H1 (cell line): ENCODE measurements at regions not wholly inside any gene's neighbourhood (a gene's known extent, or its start where the extent isn't known, plus 50 kb on each side); places are given as distances from the start of the nearest gene placed in this dataset.

Source experiments
- CTCF ChIA-PET: fragments of 300-600 bp; sonication (Branson Sonifier 250); formaldehyde crosslinking; loops from one replicate; lab custom pipeline; 2021; ENCODE audit not compliant: partially characterized antibody; lab: Charles Lee
- POLR2A ChIA-PET: fragments of 300-600 bp; sonication (Branson Sonifier 250); formaldehyde crosslinking; loops from one replicate; lab custom pipeline; 2021; ENCODE audit warnings: inconsistent platforms; ENCODE audit not compliant: partially characterized antibody; lab: Charles Lee
- DNase-seq, 2 experiments: peaks; one replicate each; pipeline versions ENCODE4 v3.0.0 to v3.0.0-alpha.2; 2010 to 2022; ENCODE audit warnings: low spot score in 2 of 2, low read depth in 1 of 2, mixed read lengths in 1 of 2
- FAIRE-seq: peaks from 2 replicates; lab custom pipeline; 2011; peaks lifted over from hg19 to GRCh38; lab: Jason Lieb, UNC
- H2AFZ ChIP-seq: 2 replicates; pipeline ENCODE4 v1.8.1; 2012; ENCODE audit warnings: low read length, inconsistent platforms
- H2AK5ac ChIP-seq: 2 replicates; pipeline ENCODE4 v1.6.1; 2013; ENCODE audit warnings: low read depth, low read length
- H2BK120ac ChIP-seq: replicated peaks from 2 replicates; pipeline ENCODE3; 2013; ENCODE audit warnings: low read depth, low read length, inconsistent platforms
- H2BK12ac ChIP-seq: 2 replicates; pipeline ENCODE4 v1.6.1; 2013; ENCODE audit warnings: low read depth, low read length
- H2BK15ac ChIP-seq: 2 replicates; pipeline ENCODE4 v1.6.1; 2013; ENCODE audit warnings: low read length
- H2BK20ac ChIP-seq: 2 replicates; pipeline ENCODE4 v1.6.1; 2013; ENCODE audit warnings: low read length
- H2BK5ac ChIP-seq: 2 replicates; pipeline ENCODE4 v1.6.1; 2013; ENCODE audit warnings: low read depth, low read length
- H3K14ac ChIP-seq: 2 replicates; pipeline ENCODE4 v1.6.1; 2013; ENCODE audit warnings: inconsistent platforms; ENCODE audit not compliant: insufficient read length
- H3K18ac ChIP-seq: 2 replicates; pipeline ENCODE4 v1.6.1; 2013; ENCODE audit warnings: low read length; ENCODE audit errors: extremely low read depth
- H3K23ac ChIP-seq: 2 replicates; pipeline ENCODE4 v1.6.1; 2013; ENCODE audit warnings: inconsistent platforms; ENCODE audit not compliant: insufficient read length
- H3K23me2 ChIP-seq: 2 replicates; pipeline ENCODE4 v1.6.1; 2013; ENCODE audit warnings: low read depth, low read length
- H3K27ac ChIP-seq: 2 replicates; pipeline ENCODE4 v1.6.1; 2011; ENCODE audit warnings: low read depth, low read length, inconsistent platforms
- H3K27me3 ChIP-seq, 4 experiments: replicated peaks in 1 of 4; 1 replicate in 1 of 4; 2 replicates in 3 of 4; pipeline versions ENCODE4 v1.6.1 to v1.8.1; 2011 to 2013; ENCODE audit warnings: low read length in 3 of 4, mild to moderate bottlenecking in 3 of 4, inconsistent platforms in 2 of 4, mixed read lengths in 2 of 4, moderate library complexity in 1 of 4; ENCODE audit not compliant: control insufficient read depth in 3 of 4, insufficient read depth in 3 of 4; ENCODE audit errors: extremely low read depth in 1 of 4
- H3K36me3 ChIP-seq, 4 experiments: 2 replicates each; pipeline versions ENCODE4 v1.6.1 to v1.8.1; 2011 to 2013; ENCODE audit warnings: mild to moderate bottlenecking in 4 of 4, low read length in 3 of 4, moderate library complexity in 2 of 4, control low read depth in 1 of 4, inconsistent platforms in 1 of 4; ENCODE audit not compliant: insufficient read depth in 4 of 4, control insufficient read depth in 2 of 4
- H3K4ac ChIP-seq: replicated peaks from 2 replicates; pipeline ENCODE3; 2013; ENCODE audit warnings: low read length, low read depth, mixed read lengths, inconsistent platforms; ENCODE audit not compliant: insufficient read length
- H3K4me1 ChIP-seq, 4 experiments: replicated peaks in 1 of 4; 1 replicate in 1 of 4; 2 replicates in 3 of 4; pipeline versions ENCODE4 v1.6.1 to v1.8.1; 2011 to 2013; ENCODE audit warnings: low read length in 3 of 4, inconsistent platforms in 2 of 4, mixed read lengths in 1 of 4; ENCODE audit not compliant: insufficient read depth in 4 of 4, control insufficient read depth in 3 of 4
- H3K4me2 ChIP-seq, 2 experiments: 2 replicates each; pipeline versions ENCODE4 v1.6.1 to v1.8.1; 2011 to 2013; ENCODE audit warnings: low read depth in 2 of 2, low read length in 2 of 2, control low read depth in 1 of 2, inconsistent platforms in 1 of 2, mild to moderate bottlenecking in 1 of 2; ENCODE audit not compliant: insufficient read depth in 1 of 2
- H3K4me3 ChIP-seq, 4 experiments: fragments of 200-600, 300-600 bp in 1 of 4; sonication (generic), shearing (Covaris generic), sonication (Bioruptor Twin) in 1 of 4; 2 replicates each; pipeline versions ENCODE4 v1.5.1 to v1.8.1; 2011 to 2016; ENCODE audit warnings: low read length in 4 of 4, low read depth in 3 of 4, control low read depth in 2 of 4, inconsistent platforms in 2 of 4, mild to moderate bottlenecking in 2 of 4, mixed read lengths in 1 of 4, moderate library complexity in 1 of 4; ENCODE audit not compliant: insufficient read depth in 2 of 4; ENCODE audit errors: extremely low read depth in 1 of 4
- H3K56ac ChIP-seq: replicated peaks from 2 replicates; pipeline ENCODE3; 2013; ENCODE audit warnings: low read depth, mild to moderate bottlenecking, mixed read lengths, low read length, inconsistent platforms; ENCODE audit not compliant: insufficient read length
- H3K79me1 ChIP-seq: 2 replicates; pipeline ENCODE4 v1.6.1; 2013; ENCODE audit warnings: low read depth, low read length, control low read depth
- H3K79me2 ChIP-seq, 2 experiments: 2 replicates each; pipeline versions ENCODE4 v1.6.1 to v1.8.1; 2012 to 2013; ENCODE audit warnings: low read length in 2 of 2, mild to moderate bottlenecking in 2 of 2, inconsistent platforms in 1 of 2; ENCODE audit not compliant: insufficient read depth in 2 of 2, control insufficient read depth in 1 of 2
- H3K9ac ChIP-seq, 4 experiments: replicated peaks in 1 of 4; 1 replicate in 1 of 4; 2 replicates in 3 of 4; pipeline versions ENCODE4 v1.6.1 to v1.8.1; 2011 to 2013; ENCODE audit warnings: low read depth in 3 of 4, low read length in 3 of 4, control low read depth in 2 of 4, mild to moderate bottlenecking in 2 of 4, moderate library complexity in 2 of 4, inconsistent platforms in 1 of 4; ENCODE audit errors: extremely low read depth in 1 of 4
- H3K9me3 ChIP-seq, 2 experiments: 2 replicates each; pipeline versions ENCODE4 v1.6.1 to v1.8.1; 2012 to 2013; ENCODE audit warnings: mild to moderate bottlenecking in 2 of 2, moderate library complexity in 2 of 2, control low read depth in 1 of 2, inconsistent platforms in 1 of 2, low read depth in 1 of 2, low read length in 1 of 2, mixed read lengths in 1 of 2; ENCODE audit not compliant: insufficient read depth in 2 of 2
- H4K20me1 ChIP-seq, 2 experiments: replicated peaks in 1 of 2; 2 replicates each; pipeline versions ENCODE3 to v1.8.1; 2011 to 2013; ENCODE audit warnings: inconsistent platforms in 2 of 2, low read length in 2 of 2, mild to moderate bottlenecking in 1 of 2; ENCODE audit not compliant: insufficient read depth in 2 of 2, control insufficient read depth in 1 of 2
- H4K5ac ChIP-seq: 2 replicates; pipeline ENCODE4 v1.6.1; 2013; ENCODE audit warnings: low read length, low read depth, mixed read lengths, inconsistent platforms; ENCODE audit not compliant: insufficient read length
- H4K8ac ChIP-seq: 2 replicates; pipeline ENCODE4 v1.8.0; 2013; ENCODE audit warnings: mild to moderate bottlenecking, moderate library complexity, low read length, inconsistent platforms; ENCODE audit not compliant: insufficient read depth; ENCODE audit errors: extremely low read depth
- H4K91ac ChIP-seq: replicated peaks from 2 replicates; pipeline ENCODE3; 2013; ENCODE audit warnings: low read length, mixed read lengths, inconsistent platforms; ENCODE audit not compliant: insufficient read length
- CEBPB ChIP-seq: IDR thresholded peaks from 2 replicates; pipeline ENCODE4 v1.6.1; 2012; ENCODE audit warnings: low read depth, low read length
- EP300 ChIP-seq, 2 experiments: IDR thresholded peaks; 1 replicate in 1 of 2; 2 replicates in 1 of 2; pipeline ENCODE4 v1.6.1; 2011 to 2012; ENCODE audit warnings: low read depth in 2 of 2, low read length in 2 of 2, mild to moderate bottlenecking in 2 of 2, borderline replicate concordance in 1 of 2, inconsistent platforms in 1 of 2, moderate library complexity in 1 of 2
- JUN ChIP-seq: IDR thresholded peaks from 2 replicates; pipeline ENCODE4 v1.6.1; 2011; ENCODE audit warnings: low read depth, mild to moderate bottlenecking, improper control_type of control experiment, low read length
- KDM1A ChIP-seq: fragments of 200-600, 300-600 bp; sonication (generic); IDR thresholded peaks from 2 replicates; pipeline ENCODE4 v1.7.1; 2016; ENCODE audit warnings: mild to moderate bottlenecking, low read length, borderline replicate concordance
- KDM5A ChIP-seq: fragments of 200-600 bp; IDR thresholded peaks from 2 replicates; pipeline ENCODE4 v1.7.1; 2012; ENCODE audit warnings: mild to moderate bottlenecking, low read length, inconsistent platforms, mixed read lengths
- YY1 ChIP-seq: IDR thresholded peaks from 2 replicates; pipeline ENCODE4 v1.6.1; 2011; ENCODE audit warnings: low read depth, mild to moderate bottlenecking, low read length
- WGBS, 2 experiments: shearing (Covaris generic) in 1 of 2; methylation state at CpG; one replicate each; pipeline versions ENCODE4 v1.1.6 to v1.1.7; 2013 to 2015; ENCODE audit warnings: low lambda C conversion rate in 2 of 2, mixed read lengths in 2 of 2, inconsistent platforms in 1 of 2, low coverage in 1 of 2, missing lambda C conversion rate in 1 of 2; ENCODE audit not compliant: insufficient replicate concordance in 2 of 2, insufficient coverage in 1 of 2, insufficient read length in 1 of 2; ENCODE audit errors: extremely low coverage in 1 of 2, missing lambda C conversion rate in 1 of 2; 5-methylcytosine and 5-hydroxymethylcytosine counted together
- TF ChIP-seq, protein P1 (sequence below): IDR thresholded peaks from 2 replicates; pipeline ENCODE4 v1.6.1; 2012; ENCODE audit warnings: inconsistent platforms
- TF ChIP-seq, protein P2 (sequence below): IDR thresholded peaks from 2 replicates; pipeline ENCODE4 v1.6.1; 2012; ENCODE audit warnings: low read length, inconsistent platforms
- TF ChIP-seq, protein P3 (sequence below), 3 experiments: IDR thresholded peaks; 1 replicate in 2 of 3; 2 replicates in 1 of 3; pipeline versions ENCODE4 v1.5.1 to v1.6.1; 2011; ENCODE audit warnings: low read length in 3 of 3, mild to moderate bottlenecking in 3 of 3, inconsistent platforms in 2 of 3, low read depth in 1 of 3, moderate library complexity in 1 of 3; ENCODE audit not compliant: insufficient read depth in 1 of 3; ENCODE audit errors: control extremely low read depth in 1 of 3

DNA sequence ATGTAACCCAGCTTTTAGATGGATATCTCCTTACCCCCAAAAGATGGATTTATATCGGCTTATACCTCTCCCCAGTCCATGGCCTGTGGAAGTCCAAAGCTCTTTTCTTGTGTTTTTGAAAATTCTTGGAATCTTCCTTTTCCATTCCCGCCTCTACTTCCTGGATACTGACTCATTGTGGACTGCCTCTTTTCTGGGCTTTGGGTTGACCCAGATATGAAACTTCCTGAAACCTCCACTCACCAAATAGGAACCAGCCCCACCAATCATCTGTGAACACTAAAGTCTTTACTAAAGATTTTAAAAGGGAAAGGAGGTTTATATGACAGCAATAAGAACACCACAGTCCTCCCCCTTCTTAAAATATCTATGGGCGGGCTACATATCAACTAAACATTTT, 163.4 kb upstream of the SYN3 start:
- no peak for FAIRE-seq
- TF ChIP-seq JUN (no peak), KDM1A (no peak), YY1 (no peak), CEBPB (no peak), KDM5A (no peak), EP300 (IDR thresholded peaks at IDR 0.05; ENCODE audit: borderline replicate concordance in 1 of 2, low read depth in 2 of 2, low read length in 2 of 2) (no peak)
- TF ChIP-seq, protein P1, sequence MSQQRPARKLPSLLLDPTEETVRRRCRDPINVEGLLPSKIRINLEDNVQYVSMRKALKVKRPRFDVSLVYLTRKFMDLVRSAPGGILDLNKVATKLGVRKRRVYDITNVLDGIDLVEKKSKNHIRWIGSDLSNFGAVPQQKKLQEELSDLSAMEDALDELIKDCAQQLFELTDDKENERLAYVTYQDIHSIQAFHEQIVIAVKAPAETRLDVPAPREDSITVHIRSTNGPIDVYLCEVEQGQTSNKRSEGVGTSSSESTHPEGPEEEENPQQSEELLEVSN: no peak
- TF ChIP-seq, protein P2, sequence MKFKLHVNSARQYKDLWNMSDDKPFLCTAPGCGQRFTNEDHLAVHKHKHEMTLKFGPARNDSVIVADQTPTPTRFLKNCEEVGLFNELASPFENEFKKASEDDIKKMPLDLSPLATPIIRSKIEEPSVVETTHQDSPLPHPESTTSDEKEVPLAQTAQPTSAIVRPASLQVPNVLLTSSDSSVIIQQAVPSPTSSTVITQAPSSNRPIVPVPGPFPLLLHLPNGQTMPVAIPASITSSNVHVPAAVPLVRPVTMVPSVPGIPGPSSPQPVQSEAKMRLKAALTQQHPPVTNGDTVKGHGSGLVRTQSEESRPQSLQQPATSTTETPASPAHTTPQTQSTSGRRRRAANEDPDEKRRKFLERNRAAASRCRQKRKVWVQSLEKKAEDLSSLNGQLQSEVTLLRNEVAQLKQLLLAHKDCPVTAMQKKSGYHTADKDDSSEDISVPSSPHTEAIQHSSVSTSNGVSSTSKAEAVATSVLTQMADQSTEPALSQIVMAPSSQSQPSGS: no peak
- TF ChIP-seq, protein P3, sequence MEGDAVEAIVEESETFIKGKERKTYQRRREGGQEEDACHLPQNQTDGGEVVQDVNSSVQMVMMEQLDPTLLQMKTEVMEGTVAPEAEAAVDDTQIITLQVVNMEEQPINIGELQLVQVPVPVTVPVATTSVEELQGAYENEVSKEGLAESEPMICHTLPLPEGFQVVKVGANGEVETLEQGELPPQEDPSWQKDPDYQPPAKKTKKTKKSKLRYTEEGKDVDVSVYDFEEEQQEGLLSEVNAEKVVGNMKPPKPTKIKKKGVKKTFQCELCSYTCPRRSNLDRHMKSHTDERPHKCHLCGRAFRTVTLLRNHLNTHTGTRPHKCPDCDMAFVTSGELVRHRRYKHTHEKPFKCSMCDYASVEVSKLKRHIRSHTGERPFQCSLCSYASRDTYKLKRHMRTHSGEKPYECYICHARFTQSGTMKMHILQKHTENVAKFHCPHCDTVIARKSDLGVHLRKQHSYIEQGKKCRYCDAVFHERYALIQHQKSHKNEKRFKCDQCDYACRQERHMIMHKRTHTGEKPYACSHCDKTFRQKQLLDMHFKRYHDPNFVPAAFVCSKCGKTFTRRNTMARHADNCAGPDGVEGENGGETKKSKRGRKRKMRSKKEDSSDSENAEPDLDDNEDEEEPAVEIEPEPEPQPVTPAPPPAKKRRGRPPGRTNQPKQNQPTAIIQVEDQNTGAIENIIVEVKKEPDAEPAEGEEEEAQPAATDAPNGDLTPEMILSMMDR (IDR thresholded peaks at IDR 0.05; ENCODE audit: control extremely low read depth in 1 of 3, insufficient read depth in 1 of 3, low read depth in 1 of 3, low read length in 3 of 3): no peak

More for the DNA sequence above, 163.4 kb upstream of the SYN3 start:
- Histone ChIP-seq H3K4me2 (no peak overlapping the region), H4K20me1 (no peaks in the 10 kb centered on the region), H3K23ac (no peak overlapping the region), H4K8ac (no peak overlapping the region), H2BK5ac (no peak overlapping the region), H2BK20ac (no peak overlapping the region), H3K79me2 (no peaks in the 10 kb centered on the region), H3K4me1 (no peaks in the 10 kb centered on the region), H3K27me3 (no peaks in the 10 kb centered on the region), H3K14ac (no peak overlapping the region), H2AK5ac (no peak overlapping the region), H3K18ac (no peak overlapping the region), H2AFZ (no peak overlapping the region), H2BK15ac (no peak overlapping the region), H3K27ac (no peak overlapping the region), H2BK12ac (no peak overlapping the region), H4K5ac (no peak overlapping the region), H4K91ac (no peak overlapping the region), H3K4ac (no peak overlapping the region), H2BK120ac (no peak overlapping the region), H3K9me3 (no peaks in the 10 kb centered on the region; a peak in 1 of 4 replicates), H3K4me3 (no peak overlapping the region), H3K9ac (no peak overlapping the region), H3K36me3 (no peaks in the 10 kb centered on the region), H3K23me2 (no peaks in the 10 kb centered on the region), H3K56ac (no peak overlapping the region), H3K79me1 (no peaks in the 10 kb centered on the region; the same call in 1 of the 2 replicates)
- WGBS, 2 experiments: 74% methylated on average over 3 of the region's 3 CpGs; no CpG with 5 or more reads in 1 of the 2 experiments
- POLR2A ChIA-PET: no interaction called here
- CTCF ChIA-PET: interaction anchor here (1.5 kb wide), 1 partner anchor 12 kb away, joined by 8 read pairs; no protein-coding TSS in a partner anchor
- no peak for DNase-seq
